K562 (cell line): ENCODE measurements at regions not wholly inside any gene's neighbourhood (a gene's known extent, or its start where the extent isn't known, plus 50 kb on each side); places are given as distances from the start of the nearest gene placed in this dataset.

ENCODE experiments used
- ATAC-seq: fragments of 200-7000 bp; cut with Tn5 transposase; 3 replicates; pipeline ENCODE4 v1.9.1; 2020; ENCODE audit warnings: moderate library complexity
- BruUV-seq: library from RNA; stranded (reverse); fragments of 400-500 nt; replicated peaks from 2 replicates; lab custom pipeline; 2021; lab: Mats Ljungman, UMichigan
- CTCF ChIA-PET: fragments of 300-600 bp; formaldehyde crosslinking; extraction: SDS; loops from one replicate; lab custom pipeline; 2021; ENCODE audit warnings: low intra/inter-chr PET ratio; lab: Yijun Ruan, JAX
- POLR2A ChIA-PET: fragments of 300-600, 350-650 bp; sonication (Branson Sonifier 250); formaldehyde crosslinking; extraction: SDS; loops from one replicate; lab custom pipeline; 2021; ENCODE audit warnings: antibody characterized with exemption, inconsistent platforms; lab: Yijun Ruan, JAX
- DNase-seq, 4 experiments: peaks; one replicate each; pipeline versions ENCODE4 v3.0.0 to v3.0.0-alpha.2; 2011 to 2018; ENCODE audit warnings: low spot score in 3 of 4, mixed read lengths in 3 of 4; ENCODE audit errors: extremely low read depth in 1 of 4
- FAIRE-seq: peaks from 2 replicates; lab custom pipeline; 2011; peaks lifted over from hg19 to GRCh38; lab: Jason Lieb, UNC
- H2AFZ ChIP-seq: 2 replicates; pipeline ENCODE4 v1.6.0; 2011; ENCODE audit warnings: low read depth, low read length, control low read depth, inconsistent platforms
- H3K27ac ChIP-seq: fragments of 200-600 bp; 3 replicates; pipeline ENCODE4 v1.8.0; 2011; ENCODE audit warnings: low read depth, mild to moderate bottlenecking, control low read depth, inconsistent platforms, low read length, moderate library complexity, mixed read lengths; ENCODE audit errors: extremely low read depth
- H3K27me3 ChIP-seq, 2 experiments: fragments of 300-600 bp in 1 of 2; 2 replicates in 1 of 2; 3 replicates in 1 of 2; pipeline versions ENCODE4 v1.6.0 to v1.8.0; 2011; ENCODE audit warnings: inconsistent platforms in 2 of 2, low read length in 2 of 2, mild to moderate bottlenecking in 1 of 2, mixed read lengths in 1 of 2, moderate library complexity in 1 of 2; ENCODE audit not compliant: control insufficient read depth in 2 of 2, insufficient read depth in 2 of 2
- H3K36me3 ChIP-seq: fragments of 300-600 bp; 3 replicates; pipeline ENCODE4 v1.8.0; 2011; ENCODE audit warnings: mild to moderate bottlenecking, low read length, inconsistent platforms; ENCODE audit not compliant: control insufficient read depth, insufficient read depth
- H3K4me1 ChIP-seq, 2 experiments: fragments of 200-600 bp in 1 of 2; replicated peaks in 1 of 2; 2 replicates in 1 of 2; 3 replicates in 1 of 2; pipeline versions ENCODE4 v1.5.1 to v1.8.0; 2011; ENCODE audit warnings: inconsistent platforms in 2 of 2, low read length in 2 of 2, mild to moderate bottlenecking in 1 of 2, mixed read lengths in 1 of 2, moderate library complexity in 1 of 2; ENCODE audit not compliant: control insufficient read depth in 2 of 2, insufficient read depth in 2 of 2
- H3K4me2 ChIP-seq: 2 replicates; pipeline ENCODE4 v1.6.1; 2011; ENCODE audit warnings: low read length, control low read depth, inconsistent platforms, mixed read lengths; ENCODE audit not compliant: insufficient read depth
- H3K4me3 ChIP-seq: fragments of 200-600 bp; sonication (generic), shearing (Covaris generic); 2 replicates; pipeline ENCODE4 v1.5.1; 2016; ENCODE audit warnings: control low read depth, inconsistent platforms
- H3K79me2 ChIP-seq: fragments of 200-600 bp; 3 replicates; pipeline ENCODE4 v1.8.0; 2011; ENCODE audit warnings: low read length, inconsistent platforms; ENCODE audit not compliant: control insufficient read depth, insufficient read depth
- H3K9ac ChIP-seq, 2 experiments: 2 replicates each; pipeline versions ENCODE4 v1.6.0 to v1.6.1; 2011; ENCODE audit warnings: low read depth in 2 of 2, low read length in 2 of 2, control low read depth in 1 of 2, inconsistent platforms in 1 of 2, mild to moderate bottlenecking in 1 of 2, mixed read lengths in 1 of 2; ENCODE audit not compliant: insufficient read depth in 1 of 2
- H3K9me1 ChIP-seq: one replicate; pipeline ENCODE4 v1.6.0; 2011; ENCODE audit warnings: inconsistent platforms, mild to moderate bottlenecking, low read length, moderate library complexity; ENCODE audit not compliant: control insufficient read depth, insufficient read depth
- H3K9me3 ChIP-seq: replicated peaks from 2 replicates; pipeline ENCODE4 v1.5.1; 2011; ENCODE audit warnings: low read depth, low read length, inconsistent platforms; ENCODE audit not compliant: control insufficient read depth, insufficient read depth
- H4K20me1 ChIP-seq: replicated peaks from 2 replicates; pipeline ENCODE4 v1.6.1; 2011; ENCODE audit warnings: low read length, inconsistent platforms, mixed read lengths; ENCODE audit not compliant: control insufficient read depth, insufficient read depth
- CBFB ChIP-seq: sonication (generic); formaldehyde crosslinking; IDR thresholded peaks from 2 replicates; pipeline ENCODE4 v1.4.0; 2020; ENCODE audit warnings: mild to moderate bottlenecking, missing genetic modification reagents
- E2F3 ChIP-seq: fragments of 250-450 bp; sonication (Bioruptor Pico); IDR thresholded peaks from 2 replicates; pipeline ENCODE4 v1.4.0; 2020; ENCODE audit warnings: mild to moderate bottlenecking
- EP300 ChIP-seq: IDR thresholded peaks from 2 replicates; pipeline ENCODE4 v1.6.1; 2012; ENCODE audit warnings: low read length, improper control_type of control experiment
- KAT7 ChIP-seq: sonication (generic); formaldehyde crosslinking; IDR thresholded peaks from 2 replicates; pipeline ENCODE4 v1.8.0; 2022; ENCODE audit warnings: missing genetic modification reagents, mild to moderate bottlenecking, borderline replicate concordance
- NKRF ChIP-seq: fragments of 450-650 bp; IDR thresholded peaks from 2 replicates; pipeline ENCODE4 v1.6.1; 2016; ENCODE audit warnings: borderline replicate concordance
- ZBTB17 ChIP-seq: fragments of 450-650 bp; formaldehyde crosslinking; IDR thresholded peaks from 2 replicates; pipeline ENCODE4 v1.4.0; 2020; ENCODE audit warnings: mild to moderate bottlenecking
- ZBTB2 ChIP-seq: fragments of 450-650 bp; IDR thresholded peaks from 2 replicates; pipeline ENCODE4 v1.6.1; 2016; ENCODE audit warnings: antibody characterized with exemption
- WGBS: fragments of 100-300 bp; shearing (Covaris generic); methylation state at CpG from one replicate; pipeline ENCODE4 v1.1.6; 2016; ENCODE audit warnings: low coverage, mixed read lengths; ENCODE audit not compliant: insufficient coverage; ENCODE audit errors: missing lambda C conversion rate; 5-methylcytosine and 5-hydroxymethylcytosine counted together
- in situ Hi-C: fragments of 300-500 bp; cut with MboI; formaldehyde crosslinking; loops from 4 replicates; pipeline ENCODE4 v1.15.0; 2018; ENCODE audit warnings: inconsistent platforms, mixed read lengths
- intact Hi-C: fragments of 100-400 bp; cut with micrococcal nuclease; formaldehyde crosslinking; loops from 2 replicates; pipeline ENCODE4 v1.14.2; 2022
- TF ChIP-seq, protein P1 (sequence below): sonication (generic); formaldehyde crosslinking; IDR thresholded peaks from 2 replicates; pipeline ENCODE4 v1.4.0; 2020; ENCODE audit warnings: mild to moderate bottlenecking, missing genetic modification reagents
- TF ChIP-seq, protein P2 (sequence below): fragments of 200-800 bp; sonication (Bioruptor generic); IDR thresholded peaks from 2 replicates; pipeline ENCODE4 v1.6.1; 2017; ENCODE audit warnings: missing genetic modification characterization, missing compliant biosample characterization

DNA sequence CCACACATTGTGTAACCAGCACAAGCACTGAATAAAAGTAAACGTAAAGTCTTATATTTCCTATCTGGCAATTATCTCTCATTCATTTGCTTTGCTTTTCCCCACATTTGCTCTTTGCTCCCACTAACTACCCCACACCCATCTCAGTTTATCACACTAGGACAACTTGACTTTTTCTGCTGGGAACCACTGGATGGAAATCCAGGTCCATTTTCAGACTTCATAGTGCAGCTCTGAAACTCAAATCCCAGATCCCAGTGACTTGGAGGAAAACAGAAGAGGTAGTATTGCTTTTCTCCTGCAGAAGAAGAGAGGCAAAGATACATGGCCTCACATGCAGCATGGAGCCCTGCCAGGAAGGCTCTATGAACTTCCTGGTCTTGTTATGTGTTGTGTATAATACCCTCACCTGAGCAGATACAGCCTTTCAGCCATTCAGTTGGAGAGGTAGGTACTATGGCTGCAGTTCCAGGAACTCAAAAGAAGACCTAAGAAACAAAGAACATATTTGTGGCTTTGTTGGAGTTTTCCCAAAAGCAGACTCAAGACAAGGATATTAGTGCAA, 90.0 kb upstream of the NIPBL start:
- Histone ChIP-seq H3K79me2 (no peaks in the 10 kb centered on the region), H3K4me2 (no peak overlapping the region), H3K9me1 (no peaks in the 10 kb centered on the region), H2AFZ (no peak overlapping the region), H4K20me1 (no peaks in the 10 kb centered on the region), H3K36me3 (no peaks in the 10 kb centered on the region), H3K4me1 (no peaks in the 10 kb centered on the region), H3K9ac (no peak overlapping the region), H3K27ac (no peak overlapping the region), H3K9me3 (no peaks in the 10 kb centered on the region), H3K27me3 (peaks cover 0 to 2% of the 10 kb centered on the region in 2 experiments; a peak in 1 of 5 replicates), H3K4me3 (no peak overlapping the region)
- 0% methylated on average over 1 of the region's 1 CpG for WGBS
- ATAC-seq (no peak), DNase-seq (no peak), FAIRE-seq (no peak)
- TF ChIP-seq, protein P1, sequence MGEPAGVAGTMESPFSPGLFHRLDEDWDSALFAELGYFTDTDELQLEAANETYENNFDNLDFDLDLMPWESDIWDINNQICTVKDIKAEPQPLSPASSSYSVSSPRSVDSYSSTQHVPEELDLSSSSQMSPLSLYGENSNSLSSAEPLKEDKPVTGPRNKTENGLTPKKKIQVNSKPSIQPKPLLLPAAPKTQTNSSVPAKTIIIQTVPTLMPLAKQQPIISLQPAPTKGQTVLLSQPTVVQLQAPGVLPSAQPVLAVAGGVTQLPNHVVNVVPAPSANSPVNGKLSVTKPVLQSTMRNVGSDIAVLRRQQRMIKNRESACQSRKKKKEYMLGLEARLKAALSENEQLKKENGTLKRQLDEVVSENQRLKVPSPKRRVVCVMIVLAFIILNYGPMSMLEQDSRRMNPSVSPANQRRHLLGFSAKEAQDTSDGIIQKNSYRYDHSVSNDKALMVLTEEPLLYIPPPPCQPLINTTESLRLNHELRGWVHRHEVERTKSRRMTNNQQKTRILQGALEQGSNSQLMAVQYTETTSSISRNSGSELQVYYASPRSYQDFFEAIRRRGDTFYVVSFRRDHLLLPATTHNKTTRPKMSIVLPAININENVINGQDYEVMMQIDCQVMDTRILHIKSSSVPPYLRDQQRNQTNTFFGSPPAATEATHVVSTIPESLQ: no peak
- TF ChIP-seq ZBTB2 (no peak), ZBTB17 (CRISPR knock-in tag) (no peak), NKRF (no peak), CBFB (CRISPR knock-in tag) (no peak), EP300 (no peak), E2F3 (CRISPR knock-in tag) (no peak), KAT7 (CRISPR knock-in tag) (no peak)
- TF ChIP-seq, protein P2, sequence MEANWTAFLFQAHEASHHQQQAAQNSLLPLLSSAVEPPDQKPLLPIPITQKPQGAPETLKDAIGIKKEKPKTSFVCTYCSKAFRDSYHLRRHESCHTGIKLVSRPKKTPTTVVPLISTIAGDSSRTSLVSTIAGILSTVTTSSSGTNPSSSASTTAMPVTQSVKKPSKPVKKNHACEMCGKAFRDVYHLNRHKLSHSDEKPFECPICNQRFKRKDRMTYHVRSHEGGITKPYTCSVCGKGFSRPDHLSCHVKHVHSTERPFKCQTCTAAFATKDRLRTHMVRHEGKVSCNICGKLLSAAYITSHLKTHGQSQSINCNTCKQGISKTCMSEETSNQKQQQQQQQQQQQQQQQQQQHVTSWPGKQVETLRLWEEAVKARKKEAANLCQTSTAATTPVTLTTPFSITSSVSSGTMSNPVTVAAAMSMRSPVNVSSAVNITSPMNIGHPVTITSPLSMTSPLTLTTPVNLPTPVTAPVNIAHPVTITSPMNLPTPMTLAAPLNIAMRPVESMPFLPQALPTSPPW (CRISPR knock-in tag): no peak
- CTCF ChIA-PET: no interaction called here
- POLR2A ChIA-PET: interaction anchor here (1.0 to 1.1 kb wide), 2 partner anchors 8 kb away, joined by 3 to 5 read pairs; no protein-coding TSS in a partner anchor
- no TSS peak for BruUV-seq
- intact Hi-C loops (no loop called here), in situ Hi-C loops (no loop called here)
